Neural cell (in vitro differentiated cells): ENCODE measurements at regions not wholly inside any gene's neighbourhood (a gene's known extent, or its start where the extent isn't known, plus 50 kb on each side); places are given as distances from the start of the nearest gene placed in this dataset.

Source experiments
- H2AFZ ChIP-seq: fragments of 200-600, 300-800 bp; sonication (generic), shearing (Covaris generic); 2 replicates; pipeline ENCODE4 v1.6.0; 2014; ENCODE audit warnings: low read depth, mild to moderate bottlenecking, antibody characterized with exemption, low read length, moderate library complexity
- H3F3A ChIP-seq: fragments of 200-600 bp; shearing (Covaris generic); 2 replicates; pipeline ENCODE4 v1.6.1; 2016; ENCODE audit warnings: mild to moderate bottlenecking, moderate library complexity, mixed read lengths, antibody characterized with exemption, low read length; ENCODE audit not compliant: insufficient read depth, poor library complexity, severe bottlenecking
- H3K27ac ChIP-seq: fragments of 200-600, 300-800 bp; sonication (generic), shearing (Covaris generic); 2 replicates; pipeline ENCODE4 v1.5.1; 2014; ENCODE audit warnings: mild to moderate bottlenecking, low read length, moderate library complexity
- H3K27me3 ChIP-seq: fragments of 300-800, 200-600 bp; sonication (generic), shearing (Covaris generic); 2 replicates; pipeline ENCODE4 v1.6.0; 2014; ENCODE audit warnings: mild to moderate bottlenecking, low read depth, low read length, moderate library complexity; ENCODE audit not compliant: insufficient read depth
- H3K36me3 ChIP-seq: fragments of 300-800, 200-600 bp; sonication (generic), shearing (Covaris generic); 2 replicates; pipeline ENCODE4 v1.5.1; 2014; ENCODE audit warnings: mild to moderate bottlenecking, antibody characterized with exemption, low read length, moderate library complexity; ENCODE audit not compliant: insufficient read depth
- H3K4me2 ChIP-seq: fragments of 300-800, 200-600 bp; sonication (generic), shearing (Covaris generic); 2 replicates; pipeline ENCODE4 v1.6.0; 2014; ENCODE audit warnings: mild to moderate bottlenecking, low read length
- H3K4me3 ChIP-seq: fragments of 300-800, 200-600 bp; sonication (generic), shearing (Covaris generic); 2 replicates; pipeline ENCODE4 v1.5.1; 2014; ENCODE audit warnings: mild to moderate bottlenecking, low read length, moderate library complexity
- H3K79me2 ChIP-seq: fragments of 200-600 bp; shearing (Covaris generic); replicated peaks from 2 replicates; pipeline ENCODE4 v1.6.0; 2014; ENCODE audit warnings: mild to moderate bottlenecking, low read length, moderate library complexity; ENCODE audit not compliant: insufficient read depth
- H3K9ac ChIP-seq: fragments of 300-800, 200-600 bp; sonication (generic), shearing (Covaris generic); 2 replicates; pipeline ENCODE4 v1.6.1; 2016; ENCODE audit warnings: mild to moderate bottlenecking, low read length, mixed read lengths
- H3K9me2 ChIP-seq: fragments of 200-600 bp; shearing (Covaris generic); 2 replicates; pipeline ENCODE4 v1.6.1; 2016; ENCODE audit warnings: mild to moderate bottlenecking, low read length, mixed read lengths; ENCODE audit not compliant: insufficient read depth
- H3K9me3 ChIP-seq: fragments of 200-600, 300-800 bp; sonication (generic), shearing (Covaris generic); 2 replicates; pipeline ENCODE4 v1.6.1; 2016; ENCODE audit warnings: mild to moderate bottlenecking, mixed run types, low read length, moderate library complexity, mixed read lengths
- H4K20me1 ChIP-seq: fragments of 200-600 bp; shearing (Covaris generic); 2 replicates; pipeline ENCODE4 v1.6.1; 2016; ENCODE audit warnings: mild to moderate bottlenecking, mixed run types; ENCODE audit not compliant: insufficient read depth
- EP300 ChIP-seq: fragments of 450-650 bp; conservative IDR thresholded peaks from 2 replicates; pipeline ENCODE4 v1.6.1; 2014; ENCODE audit warnings: antibody characterized with exemption, mild to moderate bottlenecking, moderate library complexity; ENCODE audit not compliant: poor library complexity, severe bottlenecking
- EZH2 ChIP-seq: fragments of 200-600, 300-800 bp; shearing (Covaris generic), sonication (generic); IDR thresholded peaks from 2 replicates; pipeline ENCODE4 v1.6.1; 2014; ENCODE audit warnings: antibody characterized with exemption, low read length, borderline replicate concordance, mild to moderate bottlenecking; ENCODE audit not compliant: insufficient read depth, poor library complexity, severe bottlenecking
- MXI1 ChIP-seq: fragments of 450-650 bp; conservative IDR thresholded peaks from 2 replicates; pipeline ENCODE4 v1.6.1; 2014; ENCODE audit warnings: antibody characterized with exemption, mild to moderate bottlenecking; ENCODE audit not compliant: poor library complexity, severe bottlenecking
- POLR2AphosphoS5 ChIP-seq: IDR thresholded peaks from 2 replicates; pipeline ENCODE4 v1.6.1; 2012
- RAD21 ChIP-seq: fragments of 450-650 bp; conservative IDR thresholded peaks from 2 replicates; pipeline ENCODE4 v1.6.1; 2014; ENCODE audit warnings: antibody characterized with exemption, mild to moderate bottlenecking, moderate library complexity
- SMC3 ChIP-seq: fragments of 450-650 bp; conservative IDR thresholded peaks from 2 replicates; pipeline ENCODE4 v1.6.1; 2014; ENCODE audit warnings: antibody characterized with exemption, mild to moderate bottlenecking, moderate library complexity; ENCODE audit not compliant: poor library complexity
- TAF1 ChIP-seq: IDR thresholded peaks from 2 replicates; pipeline ENCODE4 v1.6.1; 2012; ENCODE audit warnings: low read depth
- TF ChIP-seq, protein P1 (sequence below): IDR thresholded peaks from 2 replicates; pipeline ENCODE4 v1.6.1; 2012; ENCODE audit warnings: borderline replicate concordance
- TF ChIP-seq, protein P2 (sequence below): fragments of 450-650 bp; IDR thresholded peaks from 2 replicates; pipeline ENCODE4 v1.5.1; 2014; ENCODE audit warnings: antibody characterized with exemption, mild to moderate bottlenecking, moderate library complexity; ENCODE audit not compliant: poor library complexity, severe bottlenecking

DNA sequence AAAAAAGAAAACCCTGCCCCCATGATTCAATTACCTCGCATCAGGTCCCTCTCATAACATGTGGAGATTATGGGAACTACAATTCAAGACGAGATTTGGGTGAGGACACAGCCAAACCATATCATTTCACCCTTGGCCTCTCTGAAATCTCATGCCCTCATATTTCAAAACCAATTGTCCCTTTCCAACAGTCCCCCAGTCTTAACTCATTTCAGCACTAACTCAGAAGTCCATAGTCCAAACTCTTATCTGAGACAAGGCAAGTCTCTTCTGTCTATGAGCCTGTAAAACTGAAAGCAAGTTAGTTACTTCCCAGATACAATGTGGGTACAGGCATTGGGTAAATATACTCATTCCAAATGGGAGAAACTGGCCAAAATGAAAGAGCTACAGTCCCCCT, 536.1 kb downstream of the MEI4 start:
- Histone ChIP-seq H3K9ac (no peak overlapping the region), H3K79me2 (no peaks in the 10 kb centered on the region), H3K36me3 (no peaks in the 10 kb centered on the region), H2AFZ (no peak overlapping the region), H3K27me3 (no peaks in the 10 kb centered on the region), H3K4me2 (no peak overlapping the region), H3K27ac (no peak overlapping the region), H3F3A (no peaks in the 10 kb centered on the region), H3K9me3 (no peaks in the 10 kb centered on the region), H4K20me1 (no peaks in the 10 kb centered on the region), H3K9me2 (no peaks in the 10 kb centered on the region), H3K4me3 (no peak overlapping the region)
- no peak for TF ChIP-seq POLR2AphosphoS5
- no peak for TF ChIP-seq MXI1
- TF ChIP-seq, protein P1, sequence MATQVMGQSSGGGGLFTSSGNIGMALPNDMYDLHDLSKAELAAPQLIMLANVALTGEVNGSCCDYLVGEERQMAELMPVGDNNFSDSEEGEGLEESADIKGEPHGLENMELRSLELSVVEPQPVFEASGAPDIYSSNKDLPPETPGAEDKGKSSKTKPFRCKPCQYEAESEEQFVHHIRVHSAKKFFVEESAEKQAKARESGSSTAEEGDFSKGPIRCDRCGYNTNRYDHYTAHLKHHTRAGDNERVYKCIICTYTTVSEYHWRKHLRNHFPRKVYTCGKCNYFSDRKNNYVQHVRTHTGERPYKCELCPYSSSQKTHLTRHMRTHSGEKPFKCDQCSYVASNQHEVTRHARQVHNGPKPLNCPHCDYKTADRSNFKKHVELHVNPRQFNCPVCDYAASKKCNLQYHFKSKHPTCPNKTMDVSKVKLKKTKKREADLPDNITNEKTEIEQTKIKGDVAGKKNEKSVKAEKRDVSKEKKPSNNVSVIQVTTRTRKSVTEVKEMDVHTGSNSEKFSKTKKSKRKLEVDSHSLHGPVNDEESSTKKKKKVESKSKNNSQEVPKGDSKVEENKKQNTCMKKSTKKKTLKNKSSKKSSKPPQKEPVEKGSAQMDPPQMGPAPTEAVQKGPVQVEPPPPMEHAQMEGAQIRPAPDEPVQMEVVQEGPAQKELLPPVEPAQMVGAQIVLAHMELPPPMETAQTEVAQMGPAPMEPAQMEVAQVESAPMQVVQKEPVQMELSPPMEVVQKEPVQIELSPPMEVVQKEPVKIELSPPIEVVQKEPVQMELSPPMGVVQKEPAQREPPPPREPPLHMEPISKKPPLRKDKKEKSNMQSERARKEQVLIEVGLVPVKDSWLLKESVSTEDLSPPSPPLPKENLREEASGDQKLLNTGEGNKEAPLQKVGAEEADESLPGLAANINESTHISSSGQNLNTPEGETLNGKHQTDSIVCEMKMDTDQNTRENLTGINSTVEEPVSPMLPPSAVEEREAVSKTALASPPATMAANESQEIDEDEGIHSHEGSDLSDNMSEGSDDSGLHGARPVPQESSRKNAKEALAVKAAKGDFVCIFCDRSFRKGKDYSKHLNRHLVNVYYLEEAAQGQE, result no peak
- no peak for TF ChIP-seq EP300
- TF ChIP-seq SMC3, result no peak
- no peak for TF ChIP-seq TAF1
- TF ChIP-seq EZH2, result no peak
- TF ChIP-seq, protein P2, sequence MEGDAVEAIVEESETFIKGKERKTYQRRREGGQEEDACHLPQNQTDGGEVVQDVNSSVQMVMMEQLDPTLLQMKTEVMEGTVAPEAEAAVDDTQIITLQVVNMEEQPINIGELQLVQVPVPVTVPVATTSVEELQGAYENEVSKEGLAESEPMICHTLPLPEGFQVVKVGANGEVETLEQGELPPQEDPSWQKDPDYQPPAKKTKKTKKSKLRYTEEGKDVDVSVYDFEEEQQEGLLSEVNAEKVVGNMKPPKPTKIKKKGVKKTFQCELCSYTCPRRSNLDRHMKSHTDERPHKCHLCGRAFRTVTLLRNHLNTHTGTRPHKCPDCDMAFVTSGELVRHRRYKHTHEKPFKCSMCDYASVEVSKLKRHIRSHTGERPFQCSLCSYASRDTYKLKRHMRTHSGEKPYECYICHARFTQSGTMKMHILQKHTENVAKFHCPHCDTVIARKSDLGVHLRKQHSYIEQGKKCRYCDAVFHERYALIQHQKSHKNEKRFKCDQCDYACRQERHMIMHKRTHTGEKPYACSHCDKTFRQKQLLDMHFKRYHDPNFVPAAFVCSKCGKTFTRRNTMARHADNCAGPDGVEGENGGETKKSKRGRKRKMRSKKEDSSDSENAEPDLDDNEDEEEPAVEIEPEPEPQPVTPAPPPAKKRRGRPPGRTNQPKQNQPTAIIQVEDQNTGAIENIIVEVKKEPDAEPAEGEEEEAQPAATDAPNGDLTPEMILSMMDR, result no peak
- TF ChIP-seq RAD21, result no peak

DNA sequence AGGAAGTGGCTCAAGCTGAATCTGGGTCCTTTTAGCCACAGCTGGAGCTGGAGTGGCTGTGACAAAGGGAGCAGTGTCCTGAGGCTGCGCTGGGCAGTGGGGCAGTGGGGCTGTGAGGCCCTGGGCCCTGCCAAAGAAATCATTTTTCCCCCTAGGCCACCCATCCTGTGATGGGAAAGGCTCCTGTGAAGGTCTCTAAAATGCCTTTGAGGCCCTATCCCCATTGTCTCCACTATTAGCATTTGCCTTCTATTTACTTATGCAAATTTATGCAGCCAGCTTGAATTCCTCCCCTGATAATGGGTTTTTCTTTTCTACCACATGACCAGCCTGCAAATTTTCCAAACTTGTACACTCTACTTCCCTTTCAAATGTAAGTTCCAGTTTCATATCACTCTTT, 539.2 kb downstream of the MEI4 start:
- Histone ChIP-seq H3K9me3 (no peaks in the 10 kb centered on the region), H2AFZ (no peak overlapping the region), H3K4me2 (no peak overlapping the region), H3K4me3 (no peak overlapping the region), H3K9me2 (no peaks in the 10 kb centered on the region), H3K9ac (no peak overlapping the region), H3K27me3 (no peaks in the 10 kb centered on the region), H3K27ac (no peak overlapping the region), H3K79me2 (no peaks in the 10 kb centered on the region), H3F3A (no peaks in the 10 kb centered on the region), H4K20me1 (no peaks in the 10 kb centered on the region), H3K36me3 (no peaks in the 10 kb centered on the region)
- no peak for TF ChIP-seq MXI1
- no peak for TF ChIP-seq RAD21
- TF ChIP-seq EP300, result no peak
- no peak for TF ChIP-seq TAF1

DNA sequence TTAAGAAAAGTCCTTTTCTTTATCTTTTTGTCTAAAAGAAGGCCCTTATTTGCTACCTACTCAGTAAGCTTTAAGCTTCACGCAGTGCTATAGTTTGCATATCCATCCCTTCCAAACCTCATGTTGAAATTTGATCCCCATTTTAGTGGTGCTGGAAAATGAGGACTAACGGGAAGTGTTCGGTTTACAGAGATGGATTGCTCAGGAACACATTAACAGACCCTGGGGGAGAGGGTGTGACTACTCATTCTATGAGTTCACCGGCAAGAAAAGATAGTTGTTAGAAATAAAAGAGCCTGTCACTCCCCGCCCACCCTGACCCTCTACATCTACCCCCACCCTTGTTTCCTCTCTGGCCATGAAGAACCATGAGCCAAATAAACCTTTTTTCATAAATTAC, 546.2 kb downstream of the MEI4 start:
- H3K9ac ChIP-seq, result no peak overlapping the region
- no peak overlapping the region for H3K4me3 ChIP-seq
- H3K9me2 ChIP-seq, result no peaks in the 10 kb centered on the region
- no peak overlapping the region for H3K4me2 ChIP-seq
- no peaks in the 10 kb centered on the region for H3K27me3 ChIP-seq
- no peaks in the 10 kb centered on the region for H3K36me3 ChIP-seq
- no peak overlapping the region for H3K27ac ChIP-seq
- H3K9me3 ChIP-seq, result no peaks in the 10 kb centered on the region
- H3F3A ChIP-seq, result no peaks in the 10 kb centered on the region
- no peaks in the 10 kb centered on the region for H3K79me2 ChIP-seq
- no peaks in the 10 kb centered on the region for H4K20me1 ChIP-seq
- no peak overlapping the region for H2AFZ ChIP-seq
- no peak for TF ChIP-seq EP300
- TF ChIP-seq, protein P2, result no peak
- no peak for TF ChIP-seq SMC3
- TF ChIP-seq MXI1, result no peak
- TF ChIP-seq, protein P1, result no peak
- no peak for TF ChIP-seq RAD21
- TF ChIP-seq EZH2, result no peak
- no peak for TF ChIP-seq POLR2AphosphoS5
- TF ChIP-seq TAF1, result no peak
